Endothelial cell of umbilical vein (primary cell): ENCODE measurements at regions not wholly inside any gene's neighbourhood (a gene's known extent, or its start where the extent isn't known, plus 50 kb on each side); places are given as distances from the start of the nearest gene placed in this dataset.
"Not testable (repeated sequence)": the region's sequence is repeated elsewhere in the genome, so short reads cannot be mapped to it uniquely, and the experiment has no call there.

ENCODE experiments used
- EZH2 ChIP-seq: IDR thresholded peaks from 2 replicates; pipeline ENCODE4 v1.6.1; 2012; ENCODE audit warnings: borderline replicate concordance, low read depth, mild to moderate bottlenecking, moderate library complexity, low read length, inconsistent platforms; ENCODE audit not compliant: severe bottlenecking
- GATA2 ChIP-seq: IDR thresholded peaks from 2 replicates; pipeline ENCODE4 v1.7.0; 2011; ENCODE audit warnings: low read depth, mild to moderate bottlenecking, moderate library complexity, mixed read lengths, low read length; ENCODE audit not compliant: insufficient read length, insufficient read depth
- JUN ChIP-seq: IDR thresholded peaks from 2 replicates; pipeline ENCODE4 v1.6.1; 2011; ENCODE audit warnings: borderline replicate concordance, low read depth; ENCODE audit not compliant: insufficient read length, insufficient read depth
- MYC ChIP-seq: IDR thresholded peaks from one replicate; pipeline ENCODE4 v1.6.1; 2011; ENCODE audit warnings: mild to moderate bottlenecking, low read depth, low read length
- POLR2A ChIP-seq: IDR thresholded peaks from 2 replicates; pipeline ENCODE4 v1.6.1; 2012; ENCODE audit warnings: low read depth, mild to moderate bottlenecking, control low read depth, low read length
- POLR2AphosphoS5 ChIP-seq: IDR thresholded peaks from 2 replicates; pipeline ENCODE4 v1.6.1; 2012; ENCODE audit warnings: low read depth, mild to moderate bottlenecking, control low read depth, low read length, moderate library complexity; ENCODE audit not compliant: insufficient read depth
- TF ChIP-seq, protein P1 (sequence below), 2 donors: IDR thresholded peaks; 1 replicate in 1 of 2; 2 replicates in 1 of 2; pipeline ENCODE4 v1.5.1; 2011; ENCODE audit warnings: low read length in 2 of 2, mild to moderate bottlenecking in 2 of 2, moderate library complexity in 2 of 2, control low read depth in 1 of 2, inconsistent platforms in 1 of 2, low read depth in 1 of 2; ENCODE audit not compliant: insufficient read depth in 1 of 2; ENCODE audit errors: extremely low read depth in 1 of 2

DNA sequence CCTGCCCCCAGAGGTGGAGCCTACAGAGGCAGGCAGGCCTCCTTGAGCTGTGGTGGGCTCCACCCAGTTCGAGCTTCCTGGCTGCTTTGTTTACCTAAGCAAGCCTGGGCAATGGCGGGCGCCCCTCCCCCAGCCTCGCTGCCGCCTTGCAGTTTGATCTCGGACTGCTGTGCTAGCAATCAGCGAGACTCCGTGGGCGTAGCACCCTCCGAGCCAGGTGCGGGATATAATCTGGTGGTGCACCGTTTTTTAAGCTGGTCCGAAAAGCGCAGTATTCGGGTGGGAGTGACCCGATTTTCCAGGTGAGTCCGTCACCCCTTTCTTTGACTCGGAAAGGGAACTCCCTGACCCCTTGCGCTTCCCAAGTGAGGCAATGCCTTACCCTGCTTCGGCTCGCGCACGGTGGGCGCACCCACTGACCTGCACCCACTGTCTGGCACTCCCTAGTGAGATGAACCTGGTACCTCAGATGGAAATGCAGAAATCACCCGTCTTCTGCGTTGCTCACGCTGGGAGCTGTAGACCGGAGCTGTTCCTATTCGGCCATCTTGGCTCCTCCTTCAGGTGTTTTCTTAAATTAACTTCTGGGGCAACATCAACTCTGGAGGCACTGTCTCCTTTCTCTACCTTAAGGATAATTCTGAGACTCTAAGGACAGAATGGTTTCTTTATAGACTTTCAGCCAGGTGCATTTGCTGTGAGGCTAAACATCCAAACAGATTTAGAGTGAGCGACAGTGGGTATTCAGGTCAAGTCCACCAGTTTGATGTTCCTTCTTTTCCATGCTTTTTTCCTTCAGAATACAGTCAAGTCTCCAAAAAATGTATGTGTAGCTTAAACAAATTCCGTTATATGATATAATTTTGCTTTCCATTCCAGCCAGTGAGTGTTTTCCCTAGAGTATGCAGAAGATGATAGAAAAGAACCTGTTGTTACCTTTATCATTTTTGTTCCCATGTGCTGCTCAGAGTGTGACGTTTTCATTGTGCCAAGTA, 170.8 kb downstream of the KCNRG start:
- TF ChIP-seq, protein P1, sequence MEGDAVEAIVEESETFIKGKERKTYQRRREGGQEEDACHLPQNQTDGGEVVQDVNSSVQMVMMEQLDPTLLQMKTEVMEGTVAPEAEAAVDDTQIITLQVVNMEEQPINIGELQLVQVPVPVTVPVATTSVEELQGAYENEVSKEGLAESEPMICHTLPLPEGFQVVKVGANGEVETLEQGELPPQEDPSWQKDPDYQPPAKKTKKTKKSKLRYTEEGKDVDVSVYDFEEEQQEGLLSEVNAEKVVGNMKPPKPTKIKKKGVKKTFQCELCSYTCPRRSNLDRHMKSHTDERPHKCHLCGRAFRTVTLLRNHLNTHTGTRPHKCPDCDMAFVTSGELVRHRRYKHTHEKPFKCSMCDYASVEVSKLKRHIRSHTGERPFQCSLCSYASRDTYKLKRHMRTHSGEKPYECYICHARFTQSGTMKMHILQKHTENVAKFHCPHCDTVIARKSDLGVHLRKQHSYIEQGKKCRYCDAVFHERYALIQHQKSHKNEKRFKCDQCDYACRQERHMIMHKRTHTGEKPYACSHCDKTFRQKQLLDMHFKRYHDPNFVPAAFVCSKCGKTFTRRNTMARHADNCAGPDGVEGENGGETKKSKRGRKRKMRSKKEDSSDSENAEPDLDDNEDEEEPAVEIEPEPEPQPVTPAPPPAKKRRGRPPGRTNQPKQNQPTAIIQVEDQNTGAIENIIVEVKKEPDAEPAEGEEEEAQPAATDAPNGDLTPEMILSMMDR (IDR thresholded peaks at IDR 0.05; ENCODE audit: extremely low read depth in 1 of 2, insufficient read depth in 1 of 2, low read depth in 1 of 2, low read length in 2 of 2): not testable (repeated sequence)
- TF ChIP-seq POLR2AphosphoS5, POLR2A, MYC, JUN, GATA2, EZH2: not testable (repeated sequence)
